Renal cortex interstitium (tissue), 11 donors: ENCODE measurements at regions not wholly inside any gene's neighbourhood (a gene's known extent, or its start where the extent isn't known, plus 50 kb on each side); places are given as distances from the start of the nearest gene placed in this dataset.

ENCODE experiments used
- DNase-seq, 11 donors: peaks; one replicate each; pipeline ENCODE4 v3.0.0-alpha.2; 2013; ENCODE audit warnings: low read depth in 9 of 11, low spot score in 4 of 11; ENCODE audit errors: extremely low read depth in 1 of 11

- no peak for DNase-seq
Measured at GRCh38 chr2:239502430-239503186, 101.8 kb upstream of the HDAC4 start.

DNA sequence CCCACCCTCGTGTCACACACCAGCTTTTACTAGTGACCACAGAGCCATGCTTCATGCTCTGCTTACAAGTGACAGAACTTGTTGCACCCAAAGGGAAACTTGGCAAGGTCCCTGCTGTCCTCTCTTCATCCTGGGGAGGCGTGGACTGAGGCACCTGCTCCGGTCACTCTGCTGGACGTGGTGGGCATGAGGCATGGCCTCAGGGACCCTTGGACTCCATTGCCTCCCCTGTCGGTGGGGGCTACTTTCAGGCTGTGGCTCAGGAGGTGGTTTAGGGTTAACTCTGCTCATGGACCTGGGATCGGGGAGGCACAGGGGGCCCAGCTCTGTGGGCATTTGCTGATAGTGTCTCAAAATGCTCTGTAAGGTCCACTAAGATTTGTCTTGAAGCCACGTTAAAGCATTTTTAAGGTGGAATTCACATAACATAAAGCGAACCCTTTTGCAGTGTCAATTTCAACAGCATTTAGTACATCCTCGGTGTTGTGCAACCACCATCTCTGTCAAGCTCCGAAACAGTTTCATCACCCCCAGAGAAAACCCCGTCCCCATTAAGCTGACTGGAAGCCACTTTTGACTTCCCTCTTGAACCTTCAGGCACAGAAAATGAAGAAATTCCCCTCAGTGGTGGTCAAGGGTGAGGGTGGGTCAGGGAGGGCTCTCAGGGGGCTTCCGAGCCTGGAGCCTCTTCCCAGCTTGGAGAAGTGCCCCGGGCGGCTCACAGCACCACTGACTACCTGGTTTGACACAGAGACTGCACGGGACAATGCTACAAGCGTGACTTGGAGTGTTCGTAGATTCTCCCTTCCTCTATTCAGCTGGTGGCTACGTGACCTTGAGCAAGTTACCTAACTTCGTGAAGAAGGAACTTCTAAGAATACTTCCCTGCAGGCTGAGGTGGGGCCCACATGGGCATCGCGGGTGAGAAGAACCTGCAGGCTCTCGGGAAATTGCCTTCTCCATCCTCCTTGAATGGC, 100.0 kb upstream of the HDAC4 start:
- DNase-seq = no peak

GRCh38 chr2:239499726-239500573, 99.1 kb upstream of the HDAC4 start:
- no peak for DNase-seq

GRCh38 chr2:239498981-239499634, 98.3 kb upstream of the HDAC4 start:
- no peak for DNase-seq

DNA sequence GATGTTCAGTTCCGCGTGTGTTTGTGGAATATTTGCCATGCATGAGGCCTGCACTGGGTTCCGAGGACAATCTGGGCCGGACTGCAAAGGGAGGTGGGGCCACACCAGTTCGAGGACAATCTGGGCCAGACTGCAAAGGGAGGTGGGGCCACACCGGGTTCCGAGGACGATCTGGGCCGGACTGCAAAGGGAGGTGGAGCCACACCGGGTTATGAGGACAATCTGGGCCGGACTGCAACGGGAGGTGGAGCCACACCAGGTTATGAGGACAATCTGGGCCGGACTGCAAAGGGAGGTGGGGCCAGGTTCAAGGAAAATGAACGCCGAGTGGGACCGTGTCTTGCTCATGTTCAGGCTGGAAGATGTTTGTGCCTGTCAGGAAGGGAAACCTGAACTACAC, 97.8 kb upstream of the HDAC4 start:
- no peak for DNase-seq

DNA sequence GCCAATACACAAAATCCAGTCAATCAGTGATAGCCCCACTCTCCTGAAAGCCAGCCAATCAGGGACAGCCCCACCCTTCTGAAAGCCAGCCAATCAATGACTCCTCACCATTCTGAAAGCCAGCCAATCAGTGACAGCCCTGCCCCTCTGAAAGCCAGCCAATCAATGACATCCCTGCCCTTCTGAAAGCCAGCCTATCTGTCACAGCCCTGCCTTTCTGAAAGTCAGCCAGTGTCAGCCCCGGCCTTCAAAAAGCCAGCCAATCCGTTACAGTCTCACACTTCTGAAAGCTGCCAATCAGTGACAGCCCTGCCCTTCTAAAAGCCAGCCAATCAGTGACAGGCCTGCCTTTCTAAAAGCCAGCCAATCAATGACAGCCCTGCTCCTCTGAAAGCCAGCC, 95.9 kb upstream of the HDAC4 start:
- no peak for DNase-seq

- DNase-seq = peak in 4 of 11 donors; percentile 25 to 39 (median 35)
Measured at GRCh38 chr2:239495791-239496233, 95.0 kb upstream of the HDAC4 start.

DNA sequence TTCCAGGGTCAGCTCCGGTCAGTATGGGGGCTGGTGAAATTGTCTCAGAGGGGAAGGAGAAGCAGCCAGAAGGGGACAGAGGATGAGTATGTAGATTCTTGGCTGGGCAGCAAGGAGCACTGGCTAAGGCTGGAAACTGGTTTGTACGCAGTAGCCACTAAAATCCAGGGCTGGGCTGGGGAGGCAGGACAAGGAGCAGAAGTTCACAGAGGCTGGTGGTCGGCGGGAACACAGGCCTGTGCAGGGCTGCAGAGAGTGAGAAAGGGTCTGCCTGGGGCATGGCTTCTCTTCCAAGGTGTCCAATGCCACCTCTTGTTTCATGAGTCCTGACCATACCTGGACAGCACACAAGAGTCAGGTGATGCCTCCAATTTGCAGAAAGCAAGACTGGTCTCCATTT, 94.4 kb upstream of the HDAC4 start:
- DNase-seq = no peak

- DNase-seq = no peak
Measured at GRCh38 chr2:239494578-239494977, 93.8 kb upstream of the HDAC4 start.

GRCh38 chr2:239489481-239489880, 88.7 kb upstream of the HDAC4 start:
- DNase-seq = no peak

DNA sequence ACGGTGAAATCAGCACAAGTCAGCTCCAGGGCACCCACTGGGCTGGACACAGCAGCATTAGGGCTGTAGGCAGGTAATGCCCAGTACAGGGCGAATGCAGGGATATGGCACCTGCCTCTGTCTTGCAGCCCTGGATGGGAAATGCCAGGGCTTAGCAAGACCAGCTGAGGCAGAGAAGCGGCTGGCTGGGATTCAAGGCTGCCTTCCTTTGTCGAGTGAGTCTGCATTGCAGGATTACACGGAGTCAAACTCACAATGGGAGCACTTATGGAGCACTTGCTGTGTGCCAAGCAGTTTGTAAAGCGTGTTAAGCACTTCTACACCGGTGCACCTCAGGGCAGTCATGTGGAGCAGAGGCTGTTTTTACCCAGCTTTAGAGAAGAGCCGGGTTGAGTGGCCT, 87.3 kb upstream of the HDAC4 start:
- DNase-seq = no peak

- no peak for DNase-seq
Measured at GRCh38 chr2:239487272-239487671, 86.5 kb upstream of the HDAC4 start.

- no peak for DNase-seq
Measured at GRCh38 chr2:239485622-239486021, 84.8 kb upstream of the HDAC4 start.

DNA sequence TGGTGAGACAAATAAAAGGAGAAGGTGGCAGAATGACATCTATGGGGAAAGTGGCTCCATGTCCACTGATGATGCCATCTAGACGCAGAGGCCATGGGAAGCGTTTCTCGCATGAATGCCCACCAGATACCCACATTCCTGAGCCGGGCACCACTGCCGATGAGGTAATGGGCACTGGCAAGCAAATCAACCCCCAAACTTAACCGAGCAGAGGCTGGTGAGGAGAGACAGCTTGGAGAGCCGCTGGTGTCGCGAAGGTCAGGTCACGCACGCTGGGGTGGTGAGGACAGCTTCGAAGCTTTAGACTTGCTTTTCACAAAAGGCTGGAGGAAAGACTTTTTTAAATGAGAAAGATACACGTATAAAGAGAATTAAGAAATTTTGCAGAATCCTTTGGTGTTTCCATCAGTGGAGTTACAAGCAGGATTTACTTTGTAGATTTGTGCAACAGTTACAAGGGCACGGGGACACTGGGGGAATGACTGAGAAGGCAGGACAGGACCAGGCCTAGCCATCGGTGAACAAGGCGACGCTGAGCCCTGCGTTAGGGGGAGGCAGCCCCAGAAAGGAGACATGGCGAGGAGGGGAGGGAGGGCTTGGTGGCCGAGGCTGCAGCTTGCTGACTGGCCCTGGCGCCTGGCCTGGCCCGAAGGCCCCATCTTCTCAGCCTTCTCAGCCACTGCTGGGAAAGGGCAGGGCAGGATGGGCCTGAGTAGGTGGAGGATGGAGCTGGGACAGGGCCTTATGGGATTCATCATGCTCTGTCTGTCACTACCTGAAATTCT, 83.9 kb upstream of the HDAC4 start:
- DNase-seq = no peak

- DNase-seq = peak in 1 of 11 donors; percentile 48
Measured at GRCh38 chr2:239482778-239483712, 82.2 kb upstream of the HDAC4 start.

- no peak for DNase-seq
Measured at GRCh38 chr2:239479471-239479870, 78.7 kb upstream of the HDAC4 start.

- DNase-seq = no peak
Measured at GRCh38 chr2:239477591-239477990, 76.8 kb upstream of the HDAC4 start.
